Osteoblast (primary cell): ENCODE measurements at regions not wholly inside any gene's neighbourhood (a gene's known extent, or its start where the extent isn't known, plus 50 kb on each side); places are given as distances from the start of the nearest gene placed in this dataset.

Experiments
- DNase-seq: peaks from one replicate; pipeline ENCODE4 v3.0.0; 2011; ENCODE audit warnings: low spot score, mixed read lengths; ENCODE audit not compliant: insufficient read length; ENCODE audit errors: missing footprints
- H2AFZ ChIP-seq: 2 replicates; pipeline ENCODE4 v1.6.0; 2011; ENCODE audit warnings: mild to moderate bottlenecking, low read length
- H3K27ac ChIP-seq: 2 replicates; pipeline ENCODE4 v1.5.1; 2011; ENCODE audit warnings: mild to moderate bottlenecking, low read depth, low read length, moderate library complexity
- H3K27me3 ChIP-seq: 2 replicates; pipeline ENCODE4 v1.6.0; 2012; ENCODE audit warnings: mild to moderate bottlenecking, control low read depth, inconsistent platforms, low read length, moderate library complexity; ENCODE audit not compliant: insufficient read depth
- H3K36me3 ChIP-seq: 2 replicates; pipeline ENCODE4 v1.5.1; 2011; ENCODE audit warnings: mild to moderate bottlenecking, low read length, control low read depth, moderate library complexity; ENCODE audit not compliant: insufficient read depth
- H3K4me1 ChIP-seq: 2 replicates; pipeline ENCODE4 v1.5.1; 2011; ENCODE audit warnings: mild to moderate bottlenecking, low read length, control low read depth, moderate library complexity; ENCODE audit not compliant: insufficient read depth
- H3K4me2 ChIP-seq: 2 replicates; pipeline ENCODE4 v1.6.0; 2011; ENCODE audit warnings: mild to moderate bottlenecking, low read length; ENCODE audit not compliant: insufficient read depth
- H3K4me3 ChIP-seq: fragments of 200-600 bp; sonication (generic); 3 replicates; pipeline ENCODE4 v1.5.1; 2012; ENCODE audit warnings: mild to moderate bottlenecking, low read length, inconsistent platforms; ENCODE audit not compliant: insufficient read depth
- H3K79me2 ChIP-seq: 2 replicates; pipeline ENCODE4 v1.6.0; 2012; ENCODE audit warnings: mild to moderate bottlenecking, low read length, control low read depth, inconsistent platforms; ENCODE audit not compliant: insufficient read depth
- H3K9me3 ChIP-seq: 2 replicates; pipeline ENCODE4 v1.5.1; 2011; ENCODE audit warnings: low read depth, low read length, control low read depth
- H4K20me1 ChIP-seq: 2 replicates; pipeline ENCODE4 v1.6.0; 2012; ENCODE audit warnings: mild to moderate bottlenecking, low read length, control low read depth; ENCODE audit not compliant: insufficient read depth
- CTCF ChIP-seq: IDR thresholded peaks from 2 replicates; pipeline ENCODE4 v1.5.1; 2011; ENCODE audit warnings: mild to moderate bottlenecking, low read depth, low read length, moderate library complexity; ENCODE audit errors: extremely low read depth

GRCh38 chr2:23111263-23111662 lies 273.7 kb upstream of the KLHL29 start:
- TF ChIP-seq CTCF: no peak
- H3K79me2 ChIP-seq: no peaks in the 10 kb centered on the region
- no peak overlapping the region for H3K4me3 ChIP-seq
- no peaks in the 10 kb centered on the region for H3K27me3 ChIP-seq
- no peak overlapping the region for H3K4me2 ChIP-seq
- H4K20me1 ChIP-seq: no peaks in the 10 kb centered on the region
- no peaks in the 10 kb centered on the region for H3K36me3 ChIP-seq
- no peak overlapping the region for H3K27ac ChIP-seq
- no peaks in the 10 kb centered on the region for H3K4me1 ChIP-seq
- DNase-seq: no peak
- no peak overlapping the region for H2AFZ ChIP-seq
- H3K9me3 ChIP-seq: no peaks in the 10 kb centered on the region

GRCh38 chr2:23112517-23112916 lies 272.5 kb upstream of the KLHL29 start:
- Histone ChIP-seq H3K9me3 (no peaks in the 10 kb centered on the region), H2AFZ (no peak overlapping the region), H3K36me3 (no peaks in the 10 kb centered on the region), H3K4me3 (no peak overlapping the region), H3K4me2 (no peak overlapping the region), H4K20me1 (no peaks in the 10 kb centered on the region), H3K79me2 (no peaks in the 10 kb centered on the region), H3K27me3 (no peaks in the 10 kb centered on the region), H3K27ac (no peak overlapping the region), H3K4me1 (no peaks in the 10 kb centered on the region)
- no peak for DNase-seq
- TF ChIP-seq CTCF: no peak

- no peaks in the 10 kb centered on the region for H3K9me3 ChIP-seq
- no peaks in the 10 kb centered on the region for H3K27me3 ChIP-seq
- no peak overlapping the region for H3K4me2 ChIP-seq
- no peaks in the 10 kb centered on the region for H4K20me1 ChIP-seq
- no peak overlapping the region for H2AFZ ChIP-seq
- DNase-seq: no peak
- no peak for TF ChIP-seq CTCF
- H3K79me2 ChIP-seq: no peaks in the 10 kb centered on the region
- no peaks in the 10 kb centered on the region for H3K36me3 ChIP-seq
- no peak overlapping the region for H3K27ac ChIP-seq
- H3K4me3 ChIP-seq: no peak overlapping the region
- no peaks in the 10 kb centered on the region for H3K4me1 ChIP-seq
These were observed 270.7 kb upstream of the KLHL29 start for GRCh38 chr2:23114299-23114698.

- no peaks in the 10 kb centered on the region for H3K27me3 ChIP-seq
- DNase-seq: no peak
These were observed 266.7 kb upstream of the KLHL29 start for GRCh38 chr2:23118313-23118712.

More at GRCh38 chr2:23118313-23118712, 266.7 kb upstream of the KLHL29 start:
- Histone ChIP-seq H2AFZ (no peak overlapping the region), H3K4me2 (no peak overlapping the region), H3K9me3 (no peaks in the 10 kb centered on the region), H3K36me3 (no peaks in the 10 kb centered on the region), H3K27ac (no peak overlapping the region), H4K20me1 (no peaks in the 10 kb centered on the region), H3K4me3 (no peak overlapping the region), H3K79me2 (no peaks in the 10 kb centered on the region), H3K4me1 (no peaks in the 10 kb centered on the region)
- TF ChIP-seq CTCF: no peak
